ENCODE measurements at regions not wholly inside any gene's neighbourhood (a gene's known extent, or its start where the extent isn't known, plus 50 kb on each side); places are given as distances from the start of the nearest gene placed in this dataset.

DNA sequence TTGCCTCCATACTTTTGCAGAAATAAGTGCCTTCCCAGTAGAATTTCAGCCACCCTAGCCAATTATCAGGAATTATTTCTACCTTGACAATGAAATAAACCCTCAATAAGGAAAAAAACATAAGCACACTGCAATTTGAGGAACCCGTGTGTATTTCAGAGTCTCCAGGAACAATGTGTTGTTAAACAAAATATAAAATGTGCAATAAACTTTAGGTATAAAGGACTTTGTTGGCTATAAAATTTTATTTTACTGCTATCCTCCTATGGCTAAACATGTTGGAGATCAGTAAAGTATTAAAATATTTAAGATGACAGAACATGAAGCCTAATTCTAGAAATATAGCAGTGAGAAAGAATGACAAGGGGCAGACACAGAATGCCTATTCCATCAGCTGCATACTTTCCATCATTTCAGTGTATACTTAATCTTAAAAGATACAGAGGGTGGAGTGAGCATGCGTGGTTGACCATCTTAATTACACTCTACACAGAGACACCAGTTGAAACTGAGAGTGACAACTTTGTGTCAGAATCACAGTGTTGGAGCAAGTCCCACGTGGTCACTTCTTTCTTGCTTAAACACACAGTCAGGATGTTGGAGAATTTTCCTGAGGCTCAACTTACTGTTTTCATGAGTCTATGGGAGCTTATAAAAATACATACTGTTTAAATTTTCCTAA, 79.0 kb upstream of the SUCLG2 start (continued):
- no peak for TF ChIP-seq NRF1 (IDR thresholded peaks at IDR 0.05; ENCODE audit: low read depth, low read length)

DNA sequence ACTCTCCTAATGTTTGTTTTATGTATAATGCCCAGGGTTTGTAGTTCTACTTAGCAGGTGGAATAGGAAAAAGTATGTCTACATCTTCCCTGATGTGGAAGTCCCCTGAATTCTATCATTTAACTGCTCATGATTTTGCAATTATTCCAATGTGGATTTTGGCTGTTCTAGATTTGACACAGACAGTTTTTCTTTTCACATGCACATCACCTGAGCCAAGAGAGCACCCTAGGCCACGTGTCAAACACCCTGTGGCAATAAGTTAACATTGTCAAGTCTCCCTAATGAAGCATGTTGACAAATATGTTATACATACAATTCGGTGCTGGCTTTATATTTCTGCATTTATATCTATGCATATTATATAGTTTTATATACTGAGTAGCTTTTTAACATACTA, 70.0 kb upstream of the SUCLG2 start:
- Histone ChIP-seq H3K4me1 (ENCODE audit: control insufficient read depth in 1 of 2, insufficient read depth in 2 of 2, low read depth in 1 of 2, low read length in 1 of 2) (no peaks in the 10 kb centered on the region), H3K4me3 (ENCODE audit: low read depth in 2 of 2, low read length in 1 of 2) (no peak overlapping the region), H2AFZ (ENCODE audit: low read depth) (no peak overlapping the region), H3K4me2 (no peak overlapping the region), H4K20me1 (ENCODE audit: insufficient read depth) (no peaks in the 10 kb centered on the region), H3K27ac (ENCODE audit: low read depth in 2 of 2, low read length in 1 of 2) (no peak overlapping the region), H3K79me2 (ENCODE audit: insufficient read depth) (no peaks in the 10 kb centered on the region), H3K27me3 (ENCODE audit: insufficient read depth) (no peaks in the 10 kb centered on the region), H3K9ac (no peak overlapping the region), H3K9me2 (no peaks in the 10 kb centered on the region), H3F3A (replicated peaks; ENCODE audit: insufficient read depth) (peaks cover 2% of the 10 kb centered on the region), H3K36me3 (replicated peaks in 1 of 2; ENCODE audit: control insufficient read depth in 1 of 2, insufficient read depth in 2 of 2, low read length in 1 of 2) (no peaks in the 10 kb centered on the region), H3K9me3 (0 out of 2 replicates have a peak, but pooled peaks cover 4% of the 10 kb centered on the region)
- ChIA-PET POLR2A (no interaction called here), CTCF (no interaction called here)
- TF ChIP-seq CHD2 (IDR thresholded peaks at IDR 0.05; ENCODE audit: low read length, partially characterized antibody) (no peak), NRF1 (IDR thresholded peaks at IDR 0.05; ENCODE audit: low read depth, low read length) (no peak), MAX (IDR thresholded peaks at IDR 0.05; ENCODE audit: low read depth) (no peak), FOXJ3 (CRISPR knock-in tag; IDR thresholded peaks at IDR 0.05) (no peak), TAF1 (IDR thresholded peaks at IDR 0.05; ENCODE audit: borderline replicate concordance, low read depth, low read length) (no peak), PBX3 (IDR thresholded peaks at IDR 0.05) (no peak), SMC3 (IDR thresholded peaks at IDR 0.05; ENCODE audit: low read depth, low read length) (no peak), MXI1 (IDR thresholded peaks at IDR 0.05; ENCODE audit: low read depth, low read length) (no peak), TCF12 (IDR thresholded peaks at IDR 0.05) (no peak), FOXM1 (IDR thresholded peaks at IDR 0.05; ENCODE audit: low read depth) (no peak), GABPA (IDR thresholded peaks at IDR 0.05; ENCODE audit: low read depth) (no peak)
- TF ChIP-seq, protein P1, sequence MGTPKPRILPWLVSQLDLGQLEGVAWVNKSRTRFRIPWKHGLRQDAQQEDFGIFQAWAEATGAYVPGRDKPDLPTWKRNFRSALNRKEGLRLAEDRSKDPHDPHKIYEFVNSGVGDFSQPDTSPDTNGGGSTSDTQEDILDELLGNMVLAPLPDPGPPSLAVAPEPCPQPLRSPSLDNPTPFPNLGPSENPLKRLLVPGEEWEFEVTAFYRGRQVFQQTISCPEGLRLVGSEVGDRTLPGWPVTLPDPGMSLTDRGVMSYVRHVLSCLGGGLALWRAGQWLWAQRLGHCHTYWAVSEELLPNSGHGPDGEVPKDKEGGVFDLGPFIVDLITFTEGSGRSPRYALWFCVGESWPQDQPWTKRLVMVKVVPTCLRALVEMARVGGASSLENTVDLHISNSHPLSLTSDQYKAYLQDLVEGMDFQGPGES (IDR thresholded peaks at IDR 0.05; ENCODE audit: low read depth, low read length) = no peak
- TF ChIP-seq, protein P2, sequence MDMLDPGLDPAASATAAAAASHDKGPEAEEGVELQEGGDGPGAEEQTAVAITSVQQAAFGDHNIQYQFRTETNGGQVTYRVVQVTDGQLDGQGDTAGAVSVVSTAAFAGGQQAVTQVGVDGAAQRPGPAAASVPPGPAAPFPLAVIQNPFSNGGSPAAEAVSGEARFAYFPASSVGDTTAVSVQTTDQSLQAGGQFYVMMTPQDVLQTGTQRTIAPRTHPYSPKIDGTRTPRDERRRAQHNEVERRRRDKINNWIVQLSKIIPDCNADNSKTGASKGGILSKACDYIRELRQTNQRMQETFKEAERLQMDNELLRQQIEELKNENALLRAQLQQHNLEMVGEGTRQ (IDR thresholded peaks at IDR 0.05; ENCODE audit: borderline replicate concordance, low read depth, low read length) = no peak
- DNase-seq = no peak
- 23% methylated on average over 2 of the region's 2 CpGs for WGBS (ENCODE audit: low lambda C conversion rate)
